ENCODE measurements at regions not wholly inside any gene's neighbourhood (a gene's known extent, or its start where the extent isn't known, plus 50 kb on each side); places are given as distances from the start of the nearest gene placed in this dataset.

GRCh38 chr1:214117780-214118179 is 130.0 kb downstream of the PROX1 start:
- TF ChIP-seq CTCF (IDR thresholded peaks at IDR 0.05), result no peak
- no peak for TF ChIP-seq POLR2A (IDR thresholded peaks at IDR 0.05; ENCODE audit: low read depth)
- TF ChIP-seq POLR2AphosphoS5 (IDR thresholded peaks at IDR 0.05), result no peak

Data from esophagus muscularis mucosa (tissue), 3 donors.